T-cell (primary cell): ENCODE measurements at regions not wholly inside any gene's neighbourhood (a gene's known extent, or its start where the extent isn't known, plus 50 kb on each side); places are given as distances from the start of the nearest gene placed in this dataset.

Experiments used
- ATAC-seq, 4 experiments: fragments of 200-7000 bp in 3 of 4; fragments of 150-1000 bp in 1 of 4; cut with Tn5 transposase; replicated peaks in 1 of 4; 1 replicate in 3 of 4; 2 replicates in 1 of 4; pipeline ENCODE4 v1.10.0; 2021; ENCODE audit warnings: moderate library complexity in 3 of 4, mild to moderate bottlenecking in 2 of 4, moderate number of reproducible peaks in 1 of 4
- CTCF ChIA-PET, 2 donors: fragments of 300-600 bp; sonication (Branson Sonifier 250); formaldehyde crosslinking; loops; one replicate each; lab custom pipeline; 2022; ENCODE audit warnings: antibody characterized with exemption in 2 of 2; lab: Charles Lee
- POLR2A ChIA-PET, 2 donors: fragments of 300-600 bp; sonication (Branson Sonifier 250); formaldehyde crosslinking; loops; one replicate each; lab custom pipeline; 2022; ENCODE audit warnings: antibody characterized with exemption in 2 of 2; lab: Charles Lee
- DNase-seq, 35 experiments: peaks; one replicate each; pipeline versions ENCODE4 v3.0.0 to v3.0.0-alpha.2; 2013 to 2023
- H3K27ac ChIP-seq: one replicate; pipeline ENCODE4 v1.5.1; 2013; ENCODE audit warnings: low read length
- H3K27me3 ChIP-seq, 2 experiments: replicated peaks in 1 of 2; 1 replicate in 1 of 2; 2 replicates in 1 of 2; pipeline versions ENCODE4 v1.6.1 to v1.7.0; 2013; ENCODE audit warnings: low read length in 1 of 2, mixed read lengths in 1 of 2; ENCODE audit not compliant: control insufficient read depth in 2 of 2, insufficient read depth in 2 of 2; ENCODE audit errors: extremely low read depth in 1 of 2
- H3K36me3 ChIP-seq, 2 donors: 1 replicate in 1 of 2; 2 replicates in 1 of 2; pipeline versions ENCODE4 v1.6.1 to v1.7.0; 2013; ENCODE audit warnings: low read length in 1 of 2; ENCODE audit not compliant: control insufficient read depth in 2 of 2, insufficient read depth in 1 of 2; ENCODE audit errors: extremely low read depth in 1 of 2
- H3K4me1 ChIP-seq, 2 experiments: 1 replicate in 1 of 2; 2 replicates in 1 of 2; pipeline versions ENCODE4 v1.6.1 to v1.7.0; 2013; ENCODE audit warnings: low read length in 2 of 2, mixed read lengths in 1 of 2; ENCODE audit not compliant: insufficient read depth in 2 of 2, control insufficient read depth in 1 of 2; ENCODE audit errors: extremely low read depth in 1 of 2
- H3K4me3 ChIP-seq, 2 donors: 1 replicate in 1 of 2; 2 replicates in 1 of 2; pipeline versions ENCODE4 v1.5.1 to v1.7.0; 2013; ENCODE audit warnings: mild to moderate bottlenecking in 2 of 2, low read length in 1 of 2, moderate library complexity in 1 of 2; ENCODE audit not compliant: control insufficient read depth in 1 of 2; ENCODE audit errors: extremely low read depth in 1 of 2
- H3K9me3 ChIP-seq: 2 replicates; pipeline ENCODE4 v1.7.0; 2013
- H3K27ac Mint-ChIP-seq, 2 donors: one replicate each; pipeline ENCODE4 v1.8.0; 2020 to 2021; ENCODE audit warnings: mild to moderate bottlenecking in 2 of 2, mixed read lengths in 2 of 2
- H3K27me3 Mint-ChIP-seq, 2 donors: one replicate each; pipeline ENCODE4 v1.8.0; 2021 to 2022; ENCODE audit warnings: mixed read lengths in 2 of 2
- H3K36me3 Mint-ChIP-seq: one replicate; pipeline ENCODE4 v1.8.0; 2021; ENCODE audit warnings: mixed read lengths
- H3K4me1 Mint-ChIP-seq, 3 donors: one replicate each; pipeline ENCODE4 v1.8.0; 2020 to 2022; ENCODE audit warnings: mixed read lengths in 3 of 3, mild to moderate bottlenecking in 1 of 3
- H3K4me3 Mint-ChIP-seq, 3 donors: one replicate each; pipeline ENCODE4 v1.8.0; 2020 to 2022; ENCODE audit warnings: mild to moderate bottlenecking in 3 of 3, mixed read lengths in 3 of 3, moderate library complexity in 3 of 3
- H3K9me3 Mint-ChIP-seq, 3 donors: one replicate each; pipeline ENCODE4 v1.8.0; 2020 to 2022; ENCODE audit warnings: mixed read lengths in 3 of 3
- WGBS: methylation state at CpG from one replicate; pipeline ENCODE4 v1.1.5; 2013; ENCODE audit warnings: missing lambda C conversion rate; ENCODE audit not compliant: insufficient coverage; 5-methylcytosine and 5-hydroxymethylcytosine counted together

DNA sequence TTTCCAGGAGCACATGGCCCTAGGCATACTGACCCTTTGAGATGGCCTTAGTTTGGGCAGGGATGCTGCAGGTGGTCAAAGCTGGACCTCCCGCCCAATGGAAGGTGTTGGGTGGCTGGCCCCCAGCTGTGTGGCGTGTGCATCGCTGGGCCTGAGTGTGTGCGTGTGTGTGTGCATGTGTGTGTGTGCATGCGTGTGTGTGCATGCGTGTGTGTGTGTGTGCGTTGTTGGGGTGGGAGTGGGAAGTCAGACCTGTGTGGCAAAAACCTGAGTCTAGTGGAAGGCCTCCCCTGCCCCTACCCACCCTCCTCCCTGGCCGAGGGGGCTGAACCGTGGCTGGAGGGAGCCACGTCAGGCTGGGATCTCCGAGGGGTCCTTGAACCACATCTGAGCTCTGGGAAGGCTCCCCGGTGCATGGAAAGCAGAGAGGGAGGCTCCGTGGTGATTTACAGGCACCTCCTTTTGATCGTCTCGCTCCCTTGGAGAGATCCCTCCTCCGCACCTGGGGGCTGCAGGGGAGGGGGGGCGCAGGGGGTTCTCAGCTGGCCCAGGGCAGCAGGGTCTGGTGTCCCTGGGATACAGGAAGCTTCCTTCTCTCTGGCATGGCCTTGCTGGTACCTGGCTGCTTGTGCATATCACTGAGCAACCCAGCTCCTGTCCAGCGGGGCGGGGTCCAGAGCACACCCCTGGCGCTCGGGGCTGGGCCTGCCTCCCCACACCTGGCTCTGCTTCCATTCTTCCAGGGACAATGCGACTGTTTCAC is 124.7 kb upstream of the WNT4 start:
- ATAC-seq (no peak), DNase-seq (no peak)
- Histone ChIP-seq H3K9me3 (no peaks in the 10 kb centered on the region), H3K27me3 (peaks cover 0 to 38% of the 10 kb centered on the region in 2 experiments), H3K36me3 (no peaks in the 10 kb centered on the region), H3K4me1 (peaks cover 2 to 6% of the 10 kb centered on the region in 2 experiments), H3K27ac (no peak overlapping the region), H3K4me3 (no peak overlapping the region)
- no peaks in the 10 kb centered on the region for H3K4me1 Mint-ChIP-seq
- ChIA-PET CTCF (no interaction called here), POLR2A (no interaction called here)
- H3K9me3 Mint-ChIP-seq = no peaks in the 10 kb centered on the region
- peaks cover 19 to 21% of the 10 kb centered on the region in 2 donors for H3K27me3 Mint-ChIP-seq
- 75% methylated on average over 15 of the region's 22 CpGs for WGBS
- H3K4me3 Mint-ChIP-seq = no peak overlapping the region
- no peaks in the 10 kb centered on the region for H3K36me3 Mint-ChIP-seq
- no peak overlapping the region for H3K27ac Mint-ChIP-seq

GRCh38 chr1:22268327-22268726 is 125.4 kb upstream of the WNT4 start:
- WGBS = 72% methylated on average over 10 of the region's 11 CpGs
- Mint-ChIP-seq H3K36me3 (no peaks in the 10 kb centered on the region), H3K4me1 (no peaks in the 10 kb centered on the region), H3K27me3 (peaks cover 19 to 21% of the 10 kb centered on the region in 2 donors), H3K4me3 (no peak overlapping the region), H3K27ac (no peak overlapping the region), H3K9me3 (no peaks in the 10 kb centered on the region)
- H3K27ac ChIP-seq = no peak overlapping the region
- ChIA-PET POLR2A (no interaction called here), CTCF (no interaction called here)
- H3K4me3 ChIP-seq = no peak overlapping the region
- H3K27me3 ChIP-seq = peaks cover 0 to 32% of the 10 kb centered on the region in 2 experiments
- ATAC-seq (no peak), DNase-seq (no peak)
- no peaks in the 10 kb centered on the region for H3K9me3 ChIP-seq
- no peaks in the 10 kb centered on the region for H3K36me3 ChIP-seq
- no peaks in the 10 kb centered on the region for H3K4me1 ChIP-seq

DNA sequence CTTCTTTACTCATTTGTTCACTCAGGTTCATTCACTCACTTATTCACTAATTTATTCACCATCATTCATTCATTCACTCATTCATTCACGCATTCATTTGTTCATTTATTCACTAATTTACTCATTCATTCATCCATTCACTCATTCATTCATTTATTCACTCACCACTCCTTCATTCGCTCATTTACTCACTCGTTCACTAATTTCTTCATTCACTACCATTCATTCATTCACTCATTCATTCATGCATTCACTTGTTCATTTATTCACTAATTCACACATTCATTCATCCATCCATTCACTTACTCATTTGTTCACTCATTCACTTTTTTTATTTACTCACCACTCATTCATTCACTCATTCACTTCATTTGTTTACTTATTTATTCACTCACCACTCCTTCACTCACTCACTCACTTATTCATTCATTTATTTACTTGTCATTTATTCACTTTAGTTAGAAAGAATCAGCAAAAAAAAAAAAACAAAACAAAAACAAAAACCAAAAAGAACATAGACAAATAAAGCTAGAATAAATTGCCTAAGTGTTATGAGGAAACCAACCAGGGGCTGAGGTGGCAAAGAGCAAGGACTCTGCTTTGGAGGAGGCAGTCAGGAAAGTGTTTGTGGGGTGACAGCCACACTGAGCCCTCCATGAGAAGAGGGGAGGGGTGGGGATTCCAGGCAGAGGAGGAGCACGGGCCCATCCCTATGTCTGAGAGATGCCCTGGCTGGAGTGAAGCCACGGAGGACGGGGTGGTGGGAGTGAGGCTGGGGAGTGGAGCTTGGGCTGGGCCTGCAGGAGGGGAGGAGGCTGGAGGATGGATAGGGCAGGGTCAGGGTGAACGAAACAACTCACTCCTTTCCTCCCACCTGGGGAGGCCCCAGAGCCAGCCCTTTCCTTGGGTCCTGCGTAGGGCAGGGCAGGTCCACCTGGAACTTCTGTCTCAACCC is 129.2 kb upstream of the WNT4 start:
- 81% methylated on average over 4 of the region's 8 CpGs for WGBS
- CTCF ChIA-PET = no interaction called here

GRCh38 chr1:22273686-22274681 is 131.1 kb upstream of the WNT4 start:
- no peaks in the 10 kb centered on the region for H3K4me1 ChIP-seq
- peaks cover 6 to 31% of the 10 kb centered on the region in 2 experiments for H3K27me3 ChIP-seq
- Mint-ChIP-seq H3K27me3 (peaks cover 8 to 25% of the 10 kb centered on the region in 2 donors), H3K9me3 (peaks cover 0 to 1% (median under 1%) of the 10 kb centered on the region in 3 donors), H3K4me1 (no peaks in the 10 kb centered on the region), H3K4me3 (no peak overlapping the region), H3K27ac (no peak overlapping the region), H3K36me3 (no peaks in the 10 kb centered on the region)
- ChIA-PET CTCF (no interaction called here), POLR2A (no interaction called here)
- H3K9me3 ChIP-seq = no peaks in the 10 kb centered on the region
- ATAC-seq (no peak), DNase-seq (no peak)
- WGBS = 72% methylated on average over 5 of the region's 8 CpGs
- no peak overlapping the region for H3K4me3 ChIP-seq
- H3K27ac ChIP-seq = no peak overlapping the region
- H3K36me3 ChIP-seq = no peaks in the 10 kb centered on the region

More for the DNA sequence above, 129.2 kb upstream of the WNT4 start:
- no peak overlapping the region for H3K27ac ChIP-seq
- DNase-seq (no peak), ATAC-seq (no peak)
- H3K27me3 ChIP-seq = peaks cover 3 to 25% of the 10 kb centered on the region in 2 experiments
- Mint-ChIP-seq H3K4me1 (no peaks in the 10 kb centered on the region), H3K4me3 (no peak overlapping the region), H3K36me3 (no peaks in the 10 kb centered on the region), H3K27ac (no peak overlapping the region), H3K27me3 (peaks cover 7 to 19% of the 10 kb centered on the region in 2 donors), H3K9me3 (no peaks in the 10 kb centered on the region)
- no peaks in the 10 kb centered on the region for H3K4me1 ChIP-seq
- H3K9me3 ChIP-seq = no peaks in the 10 kb centered on the region
- no peaks in the 10 kb centered on the region for H3K36me3 ChIP-seq
- POLR2A ChIA-PET = interaction anchor here in 1 of 2 donors (0.6 kb wide), 1 partner anchor 218 kb away, joined by 4 read pairs; no protein-coding TSS in a partner anchor
- H3K4me3 ChIP-seq = no peak overlapping the region

DNA sequence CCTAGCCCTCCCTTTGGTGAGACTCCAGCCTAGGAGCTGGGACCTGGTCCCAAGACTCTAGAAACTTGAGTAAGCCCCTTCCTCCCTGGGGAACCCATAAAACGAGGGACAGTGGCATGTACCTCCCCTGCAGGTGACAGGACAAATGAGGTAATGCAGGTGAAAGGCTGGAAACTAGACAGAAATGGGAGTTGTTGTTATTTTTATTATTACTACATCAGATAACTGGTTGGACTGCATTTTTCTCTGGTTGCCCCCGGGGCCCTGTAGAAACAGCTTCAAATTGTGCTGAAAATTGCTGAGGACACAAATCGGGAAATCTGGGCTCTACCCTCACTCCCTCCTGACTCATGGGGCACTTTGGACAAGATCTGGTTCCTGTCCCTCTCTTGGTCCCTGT is 132.3 kb upstream of the WNT4 start:
- Histone ChIP-seq H3K4me1 (no peaks in the 10 kb centered on the region), H3K36me3 (no peaks in the 10 kb centered on the region), H3K27ac (no peak overlapping the region), H3K27me3 (peaks cover 6 to 35% of the 10 kb centered on the region in 2 experiments), H3K4me3 (no peak overlapping the region), H3K9me3 (no peaks in the 10 kb centered on the region)
- DNase-seq (no peak), ATAC-seq (no peak)
- no peak overlapping the region for H3K4me3 Mint-ChIP-seq
- no peak overlapping the region for H3K27ac Mint-ChIP-seq
- H3K36me3 Mint-ChIP-seq = no peaks in the 10 kb centered on the region
- H3K27me3 Mint-ChIP-seq = peaks cover 11 to 26% of the 10 kb centered on the region in 2 donors
- no peaks in the 10 kb centered on the region for H3K4me1 Mint-ChIP-seq
- H3K9me3 Mint-ChIP-seq = peaks cover 0 to 3% (median 3%) of the 10 kb centered on the region in 3 donors
- ChIA-PET CTCF (interaction anchor here (0.6 to 0.7 kb wide), 2 partner anchors 17 to 20 kb away, joined by 3 to 4 read pairs; no protein-coding TSS in a partner anchor), POLR2A (no interaction called here)
- WGBS = 100% methylated on average over 2 of the region's 3 CpGs
